CD14-positive monocyte (primary cell): ENCODE measurements at regions not wholly inside any gene's neighbourhood (a gene's known extent, or its start where the extent isn't known, plus 50 kb on each side); places are given as distances from the start of the nearest gene placed in this dataset.

Source experiments
- DNase-seq, 3 donors: peaks; one replicate each; pipeline ENCODE4 v3.0.0-alpha.2; 2011 to 2022
- H2AFZ ChIP-seq: 2 replicates; pipeline ENCODE4 v1.6.0; 2012; ENCODE audit warnings: mild to moderate bottlenecking, low read depth, low read length, inconsistent platforms; ENCODE audit not compliant: insufficient read depth, poor library complexity, severe bottlenecking
- H3K27ac ChIP-seq, 2 donors: 1 replicate in 1 of 2; 2 replicates in 1 of 2; pipeline ENCODE4 v1.5.1; 2012 to 2013; ENCODE audit warnings: low read length in 2 of 2, control low read depth in 1 of 2, inconsistent platforms in 1 of 2, low read depth in 1 of 2, mild to moderate bottlenecking in 1 of 2
- H3K27me3 ChIP-seq, 2 donors: one replicate each; pipeline versions ENCODE4 v1.6.0 to v1.6.1; 2011 to 2013; ENCODE audit warnings: low read length in 2 of 2; ENCODE audit not compliant: control insufficient read depth in 2 of 2, insufficient read depth in 2 of 2
- H3K36me3 ChIP-seq, 2 donors: replicated peaks in 1 of 2; 1 replicate in 1 of 2; 2 replicates in 1 of 2; pipeline versions ENCODE4 v1.5.1 to v1.6.1; 2012 to 2013; ENCODE audit warnings: low read length in 2 of 2, control low read depth in 1 of 2, inconsistent platforms in 1 of 2, mild to moderate bottlenecking in 1 of 2; ENCODE audit not compliant: insufficient read depth in 2 of 2, control insufficient read depth in 1 of 2
- H3K4me1 ChIP-seq, 2 donors: 1 replicate in 1 of 2; 2 replicates in 1 of 2; pipeline versions ENCODE4 v1.5.1 to v1.6.1; 2012 to 2013; ENCODE audit warnings: low read length in 2 of 2, control low read depth in 1 of 2, inconsistent platforms in 1 of 2, mild to moderate bottlenecking in 1 of 2, moderate library complexity in 1 of 2; ENCODE audit not compliant: insufficient read depth in 2 of 2, control insufficient read depth in 1 of 2
- H3K4me2 ChIP-seq: replicated peaks from 2 replicates; pipeline ENCODE3; 2012; ENCODE audit warnings: low read length, moderate library complexity, mild to moderate bottlenecking; ENCODE audit not compliant: poor library complexity, severe bottlenecking; ENCODE audit errors: extremely low read depth
- H3K4me3 ChIP-seq, 3 experiments: fragments of 200-600 bp in 1 of 3; sonication (generic) in 1 of 3; replicated peaks in 1 of 3; 1 replicate in 2 of 3; 2 replicates in 1 of 3; pipeline ENCODE4 v1.5.1; 2011 to 2013; ENCODE audit warnings: low read length in 3 of 3, mild to moderate bottlenecking in 3 of 3, control low read depth in 2 of 3, low read depth in 2 of 3, inconsistent platforms in 1 of 3, moderate library complexity in 1 of 3
- H3K79me2 ChIP-seq: 2 replicates; pipeline ENCODE4 v1.6.0; 2012; ENCODE audit warnings: mild to moderate bottlenecking, control low read depth, inconsistent platforms, low read length, moderate library complexity; ENCODE audit not compliant: insufficient read depth
- H3K9ac ChIP-seq: 2 replicates; pipeline ENCODE4 v1.6.0; 2017; ENCODE audit warnings: low read length, mild to moderate bottlenecking; ENCODE audit not compliant: insufficient read depth, poor library complexity, severe bottlenecking
- H3K9me3 ChIP-seq, 2 donors: replicated peaks in 1 of 2; 1 replicate in 1 of 2; 2 replicates in 1 of 2; pipeline versions ENCODE4 v1.5.1 to v1.6.1; 2012 to 2013; ENCODE audit warnings: low read length in 2 of 2, control low read depth in 1 of 2; ENCODE audit not compliant: control insufficient read depth in 1 of 2, insufficient read depth in 1 of 2
- H4K20me1 ChIP-seq: 2 replicates; pipeline ENCODE4 v1.6.0; 2012; ENCODE audit warnings: mild to moderate bottlenecking, low read length, control low read depth, moderate library complexity; ENCODE audit not compliant: insufficient read depth
- H3K27ac Mint-ChIP-seq, 7 donors: one replicate each; pipeline ENCODE4 v1.8.0; 2020; ENCODE audit warnings: mild to moderate bottlenecking in 7 of 7, mixed read lengths in 7 of 7, moderate library complexity in 6 of 7, inconsistent platforms in 2 of 7
- H3K27me3 Mint-ChIP-seq, 3 donors: one replicate each; pipeline ENCODE4 v1.8.0; 2021 to 2022; ENCODE audit warnings: low read depth in 3 of 3, mild to moderate bottlenecking in 3 of 3, mixed read lengths in 3 of 3, moderate library complexity in 3 of 3, inconsistent platforms in 1 of 3
- H3K36me3 Mint-ChIP-seq, 2 donors: one replicate each; pipeline ENCODE4 v1.8.0; 2020; ENCODE audit warnings: mixed read lengths in 2 of 2, inconsistent platforms in 1 of 2, mild to moderate bottlenecking in 1 of 2
- H3K4me1 Mint-ChIP-seq: one replicate; pipeline ENCODE4 v1.8.0; 2020; ENCODE audit warnings: mild to moderate bottlenecking, mixed read lengths
- H3K4me3 Mint-ChIP-seq, 2 donors: one replicate each; pipeline ENCODE4 v1.8.0; 2020; ENCODE audit warnings: mild to moderate bottlenecking in 2 of 2, mixed read lengths in 2 of 2, moderate library complexity in 1 of 2
- H3K9me3 Mint-ChIP-seq, 7 donors: one replicate each; pipeline ENCODE4 v1.8.0; 2020 to 2022; ENCODE audit warnings: mixed read lengths in 7 of 7, mild to moderate bottlenecking in 6 of 7, moderate library complexity in 6 of 7, inconsistent platforms in 2 of 7
- CTCF ChIP-seq: fragments of 200-600 bp; IDR thresholded peaks from one replicate; pipeline ENCODE4 v1.8.0; 2022; ENCODE audit warnings: antibody characterized with exemption, mild to moderate bottlenecking
- WGBS: methylation state at CpG from one replicate; pipeline ENCODE4 v1.1.5; 2013; ENCODE audit warnings: missing lambda C conversion rate; ENCODE audit not compliant: insufficient coverage; 5-methylcytosine and 5-hydroxymethylcytosine counted together
- intact Hi-C, 2 donors: fragments of 100-400 bp; cut with micrococcal nuclease; formaldehyde crosslinking; loops; one replicate each; pipeline versions ENCODE4 v1.15.0 to v1.15.1; 2023

DNA sequence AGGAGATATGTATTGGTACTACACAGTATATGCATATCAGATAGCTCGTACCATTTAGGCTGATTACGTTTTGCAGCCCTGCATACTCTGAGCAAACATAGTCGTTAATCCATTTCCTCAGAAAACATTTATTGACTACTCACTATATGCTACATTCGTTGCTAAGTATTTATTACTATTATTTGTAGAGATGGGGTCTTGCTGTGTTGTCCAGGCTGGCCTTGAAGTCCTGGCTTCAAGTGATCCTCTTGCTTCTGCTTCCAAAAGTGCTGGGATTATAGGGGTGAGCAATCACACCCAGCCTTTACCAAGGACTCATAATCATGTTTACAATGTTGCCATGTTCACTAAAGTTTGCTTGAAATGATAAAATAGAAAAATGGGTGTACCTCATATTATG lies 174.7 kb downstream of the ARL4A start:
- Mint-ChIP-seq H3K36me3 (no peaks in the 10 kb centered on the region), H3K27ac (no peak overlapping the region), H3K4me1 (no peaks in the 10 kb centered on the region), H3K4me3 (no peak overlapping the region), H3K9me3 (peaks cover 0 to 10% (median 2%) of the 10 kb centered on the region in 7 donors), H3K27me3 (peaks cover 0 to 4% (median 0%) of the 10 kb centered on the region in 3 donors)
- H3K79me2 ChIP-seq, result no peaks in the 10 kb centered on the region
- no peaks in the 10 kb centered on the region for H3K27me3 ChIP-seq
- no CpG with 5 or more reads among the region's 4 CpGs for WGBS
- no peaks in the 10 kb centered on the region for H3K36me3 ChIP-seq
- H4K20me1 ChIP-seq, result no peaks in the 10 kb centered on the region
- no peak overlapping the region for H3K4me2 ChIP-seq
- TF ChIP-seq CTCF, result no peak
- peaks cover 0 to 12% of the 10 kb centered on the region in 2 donors for H3K9me3 ChIP-seq
- intact Hi-C loops, result no loop called here
- H3K9ac ChIP-seq, result no peak overlapping the region
- no peak overlapping the region for H2AFZ ChIP-seq
- no peak overlapping the region for H3K27ac ChIP-seq
- H3K4me3 ChIP-seq, result no peak overlapping the region
- no peak for DNase-seq
- H3K4me1 ChIP-seq, result no peaks in the 10 kb centered on the region

DNA sequence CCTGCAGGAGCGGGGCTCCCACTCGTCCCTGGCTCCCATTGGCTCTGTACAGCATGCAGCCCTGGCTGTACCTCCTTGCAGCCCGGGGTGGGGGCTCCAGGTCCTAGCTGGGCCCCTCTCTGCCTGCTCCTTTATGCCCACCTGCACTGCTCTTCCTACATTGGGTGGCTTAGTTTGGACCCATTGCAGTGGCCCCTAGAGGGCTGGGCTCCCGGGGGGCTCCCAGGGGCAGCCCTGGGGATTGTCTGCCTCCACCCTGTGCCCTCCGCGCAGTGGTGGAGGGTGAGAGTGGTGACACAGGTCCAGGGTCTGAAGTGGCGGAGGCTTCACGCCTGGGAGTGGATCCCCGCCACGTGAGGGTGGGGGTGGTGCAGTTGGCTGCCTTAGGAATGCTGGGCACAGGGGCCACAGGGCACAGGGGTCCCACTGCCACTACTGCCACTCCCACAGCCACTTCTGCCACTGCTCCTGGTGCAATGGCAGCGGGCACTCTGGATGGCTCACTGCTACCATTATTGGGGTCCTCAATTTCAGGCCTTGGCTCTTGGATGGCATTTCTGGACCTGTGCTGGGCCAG lies 177.1 kb downstream of the ARL4A start:
- no peak for TF ChIP-seq CTCF
- Mint-ChIP-seq H3K9me3 (peaks cover 0 to 10% (median 2%) of the 10 kb centered on the region in 7 donors), H3K27me3 (peaks cover 0 to 2% (median 0%) of the 10 kb centered on the region in 3 donors), H3K4me3 (no peak overlapping the region), H3K36me3 (no peaks in the 10 kb centered on the region), H3K4me1 (no peaks in the 10 kb centered on the region), H3K27ac (no peak overlapping the region)
- Histone ChIP-seq H3K27ac (no peak overlapping the region), H3K4me3 (no peak overlapping the region), H2AFZ (no peak overlapping the region), H4K20me1 (no peaks in the 10 kb centered on the region), H3K9ac (no peak overlapping the region), H3K4me1 (no peaks in the 10 kb centered on the region), H3K27me3 (no peaks in the 10 kb centered on the region), H3K36me3 (no peaks in the 10 kb centered on the region), H3K9me3 (peaks cover 0 to 12% of the 10 kb centered on the region in 2 donors), H3K4me2 (no peak overlapping the region), H3K79me2 (no peaks in the 10 kb centered on the region)
- intact Hi-C loops, result no loop called here
- DNase-seq, result no peak
- 88% methylated on average over 7 of the region's 11 CpGs for whole genome bisulfite sequencing
